ENCODE measurements at regions not wholly inside any gene's neighbourhood (a gene's known extent, or its start where the extent isn't known, plus 50 kb on each side); places are given as distances from the start of the nearest gene placed in this dataset.

DNA sequence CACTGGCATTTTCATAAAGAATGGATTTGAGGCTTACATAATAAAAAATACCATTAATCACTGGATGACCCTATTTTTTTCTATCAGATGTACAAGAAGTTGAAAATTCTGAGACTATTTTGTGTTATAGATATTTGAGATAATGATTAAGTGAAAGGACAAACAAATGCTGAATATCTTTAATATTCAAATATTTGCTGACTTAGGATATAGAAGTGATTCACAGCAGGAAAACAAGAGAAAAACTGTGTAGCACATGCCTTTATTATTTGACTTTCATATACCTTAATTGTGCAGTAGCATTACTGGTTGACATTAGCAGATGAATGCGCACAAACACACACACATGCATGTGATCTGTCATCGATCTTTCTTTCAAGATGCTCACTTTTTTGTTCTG is 766.5 kb downstream of the SATB2 start:
- dilution Hi-C loops (cut with MboI; ENCODE audit: extremely low pct_ligation_motif_present, low sequenced_read_pairs) = no loop called here
- H2AFZ ChIP-seq (ENCODE audit: control insufficient read depth, low read length) = no peak overlapping the region

DNA sequence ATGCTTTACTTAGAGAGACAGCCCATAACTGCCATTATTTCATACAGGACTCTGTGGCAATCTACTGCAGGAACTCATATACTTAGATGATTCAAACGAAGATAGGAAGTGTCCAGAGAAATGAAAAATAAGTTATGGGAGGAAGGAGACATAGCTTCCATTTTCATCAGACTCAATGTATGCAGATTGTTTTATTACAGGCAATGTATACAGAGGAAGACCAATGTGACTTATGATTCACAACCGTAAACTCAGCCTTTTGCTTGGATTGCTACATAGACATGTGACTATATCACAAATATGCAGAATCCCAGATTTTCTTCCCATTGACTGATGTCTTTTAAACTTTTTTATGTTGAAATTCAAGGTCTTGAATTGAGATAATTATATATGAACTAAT is 793.4 kb downstream of the SATB2 start:
- H3K9ac ChIP-seq (ENCODE audit: control insufficient read depth, extremely low read depth, insufficient read depth, low read length) = no peak overlapping the region
- dilution Hi-C loops (cut with MboI; ENCODE audit: extremely low pct_ligation_motif_present, low sequenced_read_pairs) = no loop called here
- FAIRE-seq = no peak
- H3K36me3 ChIP-seq (ENCODE audit: control insufficient read depth in 2 of 2, extremely low read depth in 1 of 2, insufficient read depth in 2 of 2, low read length in 2 of 2) = no peaks in the 10 kb centered on the region
- no peak overlapping the region for H3K4me2 ChIP-seq (ENCODE audit: control insufficient read depth, extremely low read depth, insufficient read depth, low read depth, low read length)
- H3K79me2 ChIP-seq (ENCODE audit: control insufficient read depth, insufficient read depth, low read length) = no peaks in the 10 kb centered on the region
- no peaks in the 10 kb centered on the region for H3K9me1 ChIP-seq (ENCODE audit: control insufficient read depth, extremely low read depth, insufficient read depth, low read length)
- no peaks in the 10 kb centered on the region for H4K20me1 ChIP-seq (ENCODE audit: control insufficient read depth, extremely low read depth, insufficient read depth, low read length)
- no peak overlapping the region for H3K27ac ChIP-seq (ENCODE audit: control insufficient read depth, insufficient read depth, low read length)
- no peak overlapping the region for H2AFZ ChIP-seq (ENCODE audit: control insufficient read depth, low read length)
- H3K4me3 ChIP-seq (ENCODE audit: control insufficient read depth in 2 of 3, extremely low read depth in 1 of 3, insufficient read depth in 2 of 3, low read depth in 1 of 3, low read length in 3 of 3) = no peak overlapping the region
- DNase-seq (ENCODE audit: low read depth, low spot score) = no peak
- H3K9me3 ChIP-seq (ENCODE audit: control insufficient read depth, low read depth, low read length) = no peaks in the 10 kb centered on the region
- no peaks in the 10 kb centered on the region for H3K27me3 ChIP-seq (ENCODE audit: control insufficient read depth, extremely low read depth, insufficient read depth, low read length)
- no peaks in the 10 kb centered on the region for H3K4me1 ChIP-seq (ENCODE audit: control insufficient read depth, extremely low read depth, insufficient read depth, low read length)
- TF ChIP-seq, protein P1, sequence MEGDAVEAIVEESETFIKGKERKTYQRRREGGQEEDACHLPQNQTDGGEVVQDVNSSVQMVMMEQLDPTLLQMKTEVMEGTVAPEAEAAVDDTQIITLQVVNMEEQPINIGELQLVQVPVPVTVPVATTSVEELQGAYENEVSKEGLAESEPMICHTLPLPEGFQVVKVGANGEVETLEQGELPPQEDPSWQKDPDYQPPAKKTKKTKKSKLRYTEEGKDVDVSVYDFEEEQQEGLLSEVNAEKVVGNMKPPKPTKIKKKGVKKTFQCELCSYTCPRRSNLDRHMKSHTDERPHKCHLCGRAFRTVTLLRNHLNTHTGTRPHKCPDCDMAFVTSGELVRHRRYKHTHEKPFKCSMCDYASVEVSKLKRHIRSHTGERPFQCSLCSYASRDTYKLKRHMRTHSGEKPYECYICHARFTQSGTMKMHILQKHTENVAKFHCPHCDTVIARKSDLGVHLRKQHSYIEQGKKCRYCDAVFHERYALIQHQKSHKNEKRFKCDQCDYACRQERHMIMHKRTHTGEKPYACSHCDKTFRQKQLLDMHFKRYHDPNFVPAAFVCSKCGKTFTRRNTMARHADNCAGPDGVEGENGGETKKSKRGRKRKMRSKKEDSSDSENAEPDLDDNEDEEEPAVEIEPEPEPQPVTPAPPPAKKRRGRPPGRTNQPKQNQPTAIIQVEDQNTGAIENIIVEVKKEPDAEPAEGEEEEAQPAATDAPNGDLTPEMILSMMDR (optimal IDR thresholded peaks at IDR 0.05 in 1 of 3, IDR thresholded peaks at IDR 0.05 in 1 of 3, conservative IDR thresholded peaks at IDR 0.05 in 1 of 3; ENCODE audit: extremely low read depth in 1 of 3, insufficient read depth in 2 of 3, low read length in 3 of 3) = no peak

More for the DNA sequence above, 766.5 kb downstream of the SATB2 start:
- no peaks in the 10 kb centered on the region for H3K79me2 ChIP-seq (ENCODE audit: control insufficient read depth, insufficient read depth, low read length)
- no peak overlapping the region for H3K9ac ChIP-seq (ENCODE audit: control insufficient read depth, extremely low read depth, insufficient read depth, low read length)
- no peaks in the 10 kb centered on the region for H3K9me1 ChIP-seq (ENCODE audit: control insufficient read depth, extremely low read depth, insufficient read depth, low read length)
- no peaks in the 10 kb centered on the region for H3K4me1 ChIP-seq (ENCODE audit: control insufficient read depth, extremely low read depth, insufficient read depth, low read length)
- no peak overlapping the region for H3K4me3 ChIP-seq (ENCODE audit: control insufficient read depth in 2 of 3, extremely low read depth in 1 of 3, insufficient read depth in 2 of 3, low read depth in 1 of 3, low read length in 3 of 3)
- DNase-seq (ENCODE audit: low read depth, low spot score) = no peak
- H3K4me2 ChIP-seq (ENCODE audit: control insufficient read depth, extremely low read depth, insufficient read depth, low read depth, low read length) = no peak overlapping the region
- no peaks in the 10 kb centered on the region for H3K36me3 ChIP-seq (ENCODE audit: control insufficient read depth in 2 of 2, extremely low read depth in 1 of 2, insufficient read depth in 2 of 2, low read length in 2 of 2)
- no peak for FAIRE-seq
- no peak for TF ChIP-seq EZH2 (IDR thresholded peaks at IDR 0.05; ENCODE audit: low read length)
- TF ChIP-seq, protein P1 (optimal IDR thresholded peaks at IDR 0.05 in 1 of 3, IDR thresholded peaks at IDR 0.05 in 1 of 3, conservative IDR thresholded peaks at IDR 0.05 in 1 of 3; ENCODE audit: extremely low read depth in 1 of 3, insufficient read depth in 2 of 3, low read length in 3 of 3) = no peak
- no peaks in the 10 kb centered on the region for H3K27me3 ChIP-seq (ENCODE audit: control insufficient read depth, extremely low read depth, insufficient read depth, low read length)
- no peaks in the 10 kb centered on the region for H4K20me1 ChIP-seq (ENCODE audit: control insufficient read depth, extremely low read depth, insufficient read depth, low read length)
- no peak overlapping the region for H3K27ac ChIP-seq (ENCODE audit: control insufficient read depth, insufficient read depth, low read length)
- no peaks in the 10 kb centered on the region for H3K9me3 ChIP-seq (ENCODE audit: control insufficient read depth, low read depth, low read length)

All from keratinocyte (primary cell).